GM18907 (cell line): ENCODE measurements at regions not wholly inside any gene's neighbourhood (a gene's known extent, or its start where the extent isn't known, plus 50 kb on each side); places are given as distances from the start of the nearest gene placed in this dataset.
A peak's percentile ranks its signal among the peaks of the same experiment; 100 is the strongest.

Experiments used
- ATAC-seq: cut with Tn5 transposase; IDR thresholded peaks from one replicate; pipeline ENCODE4 v1.9.1; 2021; ENCODE audit warnings: mild to moderate bottlenecking, moderate library complexity; ENCODE audit not compliant: unreplicated experiment

DNA sequence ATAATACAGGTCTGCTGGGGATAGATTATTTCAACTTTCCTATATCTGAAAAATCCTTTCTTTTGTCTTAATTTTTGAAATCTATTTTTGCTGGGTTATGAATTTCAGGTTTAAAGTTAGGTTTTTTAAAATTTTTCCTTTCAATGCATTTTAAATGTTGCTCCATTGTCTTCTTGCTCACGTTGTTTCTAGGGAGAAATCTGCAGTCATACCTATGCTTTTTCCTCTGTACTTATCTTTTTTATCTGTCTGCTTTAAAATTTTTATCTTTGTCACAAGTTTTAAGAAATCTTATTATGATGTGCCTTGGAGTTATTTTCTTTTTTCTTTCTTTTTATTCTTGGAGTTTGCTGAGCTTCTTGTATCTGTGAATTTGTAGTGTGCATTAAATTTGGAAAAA lies 412.0 kb upstream of the KIF2A start:
- ATAC-seq, result no peak

DNA sequence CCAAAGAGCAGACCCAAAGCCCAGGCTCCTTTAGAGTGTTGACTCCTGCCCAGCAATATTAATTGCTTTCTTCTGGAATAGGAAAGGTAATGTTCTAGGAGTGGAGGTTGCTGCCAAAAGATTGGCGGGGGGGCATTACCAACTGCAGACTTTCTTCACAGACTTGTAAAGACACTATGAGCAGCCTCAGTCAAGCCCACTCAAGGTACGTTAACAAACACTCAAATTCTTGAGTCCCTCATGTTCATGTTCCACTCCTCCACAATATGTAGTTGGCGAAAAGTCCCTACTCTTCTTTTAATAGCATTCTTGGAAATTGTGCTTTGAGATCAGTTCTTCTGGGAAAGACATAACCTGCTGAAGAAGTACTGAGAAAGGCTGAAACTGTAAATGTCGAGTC lies 409.2 kb upstream of the KIF2A start:
- no peak for ATAC-seq

DNA sequence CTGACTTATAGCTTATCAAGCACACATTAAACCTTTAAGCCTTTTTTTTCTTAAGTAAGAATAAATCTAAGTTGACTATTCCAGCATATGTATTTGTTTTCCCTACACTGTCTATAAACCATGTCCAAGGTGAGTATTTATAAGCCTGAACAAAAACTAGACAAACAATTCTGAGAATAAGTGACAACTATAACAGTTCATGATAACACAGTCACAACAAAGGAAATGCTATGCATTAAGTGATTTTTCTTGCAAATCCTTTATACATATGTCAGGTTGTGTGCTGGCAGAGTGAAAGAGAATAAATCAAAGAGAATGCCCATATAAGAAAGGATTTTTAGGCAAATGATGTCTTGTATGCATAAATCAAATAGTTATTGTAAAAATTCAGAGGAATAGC lies 408.8 kb upstream of the KIF2A start:
- no peak for ATAC-seq

DNA sequence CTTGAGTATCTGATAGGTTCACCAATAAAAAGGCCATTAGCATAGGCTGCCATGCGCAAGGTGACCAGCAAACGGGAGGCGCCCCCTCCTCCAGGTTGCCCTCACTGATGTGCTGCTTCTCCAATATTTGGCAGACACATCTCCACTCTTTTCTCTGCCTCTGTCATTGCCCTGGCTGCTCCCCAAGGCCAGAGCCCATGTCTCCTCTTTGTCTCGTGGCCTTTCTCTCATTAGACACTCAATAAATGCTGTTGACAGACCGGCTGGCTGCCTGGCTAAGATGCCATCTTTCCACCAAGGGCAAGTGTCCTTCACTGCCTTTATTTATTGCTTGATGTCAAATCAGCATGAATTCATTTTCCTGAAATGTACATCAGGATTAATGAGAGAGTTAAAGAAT lies 404.0 kb upstream of the KIF2A start:
- ATAC-seq, result no peak

DNA sequence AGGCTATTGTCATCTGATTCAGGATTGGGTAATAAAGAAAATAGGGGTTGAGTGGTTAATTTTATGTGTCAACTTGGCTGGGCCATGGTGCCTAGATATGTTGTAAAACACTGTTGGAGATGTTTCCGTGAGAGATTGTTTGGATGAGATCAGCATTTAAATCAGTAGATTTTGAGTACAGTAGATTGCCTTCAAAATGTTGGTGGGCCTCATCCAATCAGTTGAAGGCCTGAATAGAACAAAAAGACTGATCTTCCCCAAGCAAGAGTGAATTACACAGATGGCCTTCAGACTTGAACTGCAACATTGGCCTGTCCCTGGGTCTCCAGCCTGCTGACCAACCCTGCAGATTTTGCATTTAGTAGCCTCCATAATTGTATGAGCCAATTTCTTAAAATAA lies 401.3 kb upstream of the KIF2A start:
- ATAC-seq, result no peak

DNA sequence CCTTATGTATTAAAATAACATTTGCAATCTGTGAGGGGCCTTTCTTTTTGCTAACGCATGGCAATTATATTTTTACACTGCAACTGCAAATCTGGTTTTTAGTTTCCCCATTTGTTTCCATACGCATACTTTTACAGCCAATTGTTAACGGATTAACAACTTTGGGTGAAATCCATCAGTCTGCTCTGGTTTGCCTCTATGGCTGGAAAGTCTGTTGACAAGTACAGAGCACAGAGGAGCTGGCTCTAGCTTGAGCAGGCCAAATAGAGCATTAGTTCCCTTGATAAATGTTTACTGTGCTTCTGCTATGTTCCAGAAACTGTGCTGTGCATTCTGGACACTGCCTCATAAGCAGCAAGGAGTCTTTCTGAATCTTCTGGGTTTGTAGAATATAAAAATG lies 400.4 kb upstream of the KIF2A start:
- ATAC-seq, result no peak

DNA sequence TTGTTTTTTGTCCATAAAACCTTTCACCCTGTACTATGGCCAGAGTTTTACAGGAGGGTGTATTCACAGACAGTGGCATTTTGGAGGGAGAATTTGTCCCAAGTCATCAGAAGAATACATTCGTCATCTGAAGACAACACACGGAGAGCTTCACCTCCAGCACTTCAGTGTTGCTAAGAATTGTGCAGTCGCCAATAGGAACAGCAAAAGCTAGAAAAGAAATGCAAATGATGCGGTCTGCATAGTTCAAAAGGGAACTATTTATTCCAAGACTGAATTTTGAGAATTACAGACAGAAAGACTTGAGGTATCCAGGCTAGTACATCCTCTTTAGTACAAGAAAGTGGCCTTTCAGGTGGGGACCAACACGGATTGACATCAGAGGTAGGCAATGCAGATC lies 399.2 kb upstream of the KIF2A start:
- ATAC-seq, result no peak

DNA sequence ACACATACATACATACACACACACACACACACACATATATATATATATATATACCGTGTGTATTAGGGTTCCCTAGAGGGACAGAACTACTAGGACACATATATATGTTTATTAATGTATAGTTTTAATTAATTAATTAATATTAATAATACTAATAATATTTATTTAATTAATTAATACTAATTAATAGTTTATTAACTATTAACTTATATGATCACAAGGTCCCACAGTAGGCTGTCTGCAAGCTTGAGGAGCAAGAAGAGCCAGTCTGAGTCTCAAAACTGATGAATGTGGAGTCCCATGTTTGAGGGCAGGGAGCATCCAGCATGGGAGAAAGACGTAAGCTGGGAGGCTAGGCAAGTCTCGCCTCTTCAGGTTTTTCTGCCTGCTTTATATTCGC lies 398.0 kb upstream of the KIF2A start:
- no peak for ATAC-seq

DNA sequence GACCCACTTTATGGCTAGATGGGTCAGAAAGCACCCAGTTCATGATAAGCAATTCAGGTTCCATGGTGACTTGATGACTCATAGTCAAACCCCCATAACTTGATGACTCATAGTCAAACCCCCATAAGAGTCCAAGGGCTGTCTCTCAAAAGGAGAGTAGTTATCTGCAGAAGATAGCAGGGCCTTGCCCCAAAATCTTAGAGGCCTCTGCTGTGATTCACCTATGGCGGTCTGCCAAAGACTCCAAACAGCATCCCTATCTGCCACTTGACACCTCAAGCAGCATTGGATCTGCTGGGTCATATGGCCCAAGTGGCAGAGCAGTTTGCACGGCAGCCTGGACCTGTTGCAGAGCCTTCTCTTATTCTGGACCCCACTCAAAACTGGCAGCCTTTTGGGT lies 395.2 kb upstream of the KIF2A start:
- ATAC-seq, result no peak

DNA sequence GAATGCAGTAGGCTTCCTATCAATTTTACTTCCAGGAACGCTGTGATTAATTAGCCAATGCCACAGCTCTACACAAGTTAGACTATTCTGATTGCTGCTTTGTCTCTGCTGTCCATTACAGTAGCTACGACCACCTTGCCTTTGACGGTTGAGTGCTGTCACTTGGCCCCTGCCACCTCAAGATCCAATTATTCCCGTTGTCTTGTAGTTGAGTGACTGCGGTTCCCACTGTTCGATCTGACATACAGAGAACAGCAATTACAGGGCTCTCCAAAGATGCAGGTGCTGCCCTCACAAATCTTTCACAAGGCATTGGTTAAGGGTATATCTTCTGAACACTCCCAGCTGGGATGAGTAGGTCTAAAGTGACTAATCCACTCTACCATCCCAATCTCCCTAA lies 393.4 kb upstream of the KIF2A start:
- no peak for ATAC-seq

DNA sequence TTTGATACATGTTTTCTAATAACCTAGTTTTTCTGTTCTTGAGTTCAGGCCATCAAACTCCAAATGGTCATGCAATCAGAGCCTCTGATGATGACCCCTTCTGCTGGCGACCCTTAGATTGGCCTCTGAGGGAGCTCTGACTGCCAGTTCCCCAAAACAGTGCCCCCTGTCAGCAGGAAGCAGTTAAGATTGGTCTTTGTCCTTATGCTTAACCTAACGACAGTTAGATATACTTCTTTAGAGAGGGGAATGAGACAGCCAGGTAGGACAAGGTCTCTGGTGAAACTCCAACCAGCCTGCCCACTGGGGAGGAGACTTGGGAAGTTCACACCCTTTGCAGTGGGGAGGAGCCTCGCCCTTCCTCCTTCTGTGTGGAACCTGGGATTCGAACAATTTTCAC lies 390.4 kb upstream of the KIF2A start:
- ATAC-seq, result no peak

DNA sequence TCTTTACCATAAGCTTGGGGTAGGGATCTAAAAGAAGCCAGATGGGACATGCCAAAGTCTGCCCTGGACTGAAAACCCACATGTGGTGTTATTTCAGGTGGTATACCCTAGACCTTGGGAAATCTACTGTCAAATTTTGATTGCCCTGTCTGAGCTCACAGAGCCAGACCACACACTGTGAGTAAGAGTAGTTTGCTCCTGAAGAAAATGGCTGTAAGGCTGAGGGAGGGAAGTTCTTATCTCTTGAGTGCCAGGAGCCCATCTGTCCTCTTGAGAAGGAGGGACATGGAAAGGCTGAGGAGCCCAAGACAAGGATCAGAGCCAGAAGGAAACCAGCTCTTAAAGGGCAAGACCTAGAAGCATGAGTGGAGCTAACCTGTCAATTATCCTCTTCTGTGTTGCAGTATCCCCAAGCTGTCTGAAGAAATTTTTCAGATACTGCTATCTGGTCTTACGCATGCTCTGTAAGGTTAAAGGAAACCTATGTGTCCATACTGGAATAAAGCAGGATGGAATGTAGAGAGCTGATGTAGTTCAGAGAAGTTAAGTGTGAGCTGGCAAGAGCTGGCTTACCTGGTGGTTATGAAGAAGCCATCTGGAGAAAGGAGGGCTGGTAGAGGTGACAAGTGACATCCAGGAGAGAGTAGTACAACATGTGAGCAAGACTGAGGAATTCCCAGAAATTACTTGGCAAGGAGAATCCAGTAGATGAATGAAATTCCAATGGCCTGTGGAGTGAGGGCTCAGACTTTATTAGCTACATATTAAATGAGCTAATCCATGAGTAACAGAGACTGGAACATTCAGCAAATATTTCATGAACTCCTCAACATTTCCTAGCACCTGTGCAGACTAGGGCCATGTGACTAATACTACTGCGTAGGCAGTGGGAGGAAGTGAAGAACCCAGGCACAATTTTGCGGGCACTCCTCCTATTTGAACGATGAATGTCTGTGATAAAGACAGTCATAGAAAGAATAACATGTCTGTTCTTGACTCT lies 389.1 kb upstream of the KIF2A start:
- no peak for ATAC-seq

DNA sequence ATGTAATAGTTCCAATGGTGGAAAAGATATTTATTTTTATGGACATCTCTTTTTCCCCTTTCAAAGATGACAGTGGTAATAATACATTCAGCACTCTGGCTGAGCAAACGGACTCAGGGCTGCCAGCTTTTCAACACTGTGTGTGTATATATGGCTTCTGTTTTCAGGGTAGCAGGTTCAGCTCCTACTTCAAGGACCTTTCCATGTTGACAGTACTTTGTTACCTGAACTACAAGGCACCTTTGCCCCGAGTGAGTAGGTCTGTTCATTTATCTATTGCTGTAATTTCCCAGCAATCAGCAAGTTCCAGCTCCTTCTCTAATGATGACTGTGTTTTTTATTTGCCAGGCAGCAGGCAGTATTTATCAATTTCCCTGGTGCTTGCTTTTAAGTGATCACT lies 387.4 kb upstream of the KIF2A start:
- ATAC-seq, result no peak

DNA sequence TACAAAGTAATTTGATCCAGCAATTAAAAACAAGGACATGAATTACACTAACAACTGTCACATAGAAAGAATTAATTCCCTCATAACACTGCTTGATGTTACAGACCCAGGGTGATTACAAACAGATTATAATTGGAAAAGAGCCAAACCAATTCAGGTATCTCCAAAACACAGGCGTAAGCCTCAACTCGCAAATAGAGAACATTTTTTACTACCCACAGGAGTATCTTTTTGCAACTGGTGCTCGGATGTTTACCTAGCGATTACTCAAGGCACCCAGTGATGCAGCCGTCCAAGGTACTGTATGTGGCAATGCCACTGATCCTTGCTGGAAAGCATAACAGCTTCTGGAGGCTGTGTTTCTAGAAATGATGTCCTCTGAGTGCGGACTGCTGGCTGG lies 386.1 kb upstream of the KIF2A start:
- ATAC-seq, result no peak

DNA sequence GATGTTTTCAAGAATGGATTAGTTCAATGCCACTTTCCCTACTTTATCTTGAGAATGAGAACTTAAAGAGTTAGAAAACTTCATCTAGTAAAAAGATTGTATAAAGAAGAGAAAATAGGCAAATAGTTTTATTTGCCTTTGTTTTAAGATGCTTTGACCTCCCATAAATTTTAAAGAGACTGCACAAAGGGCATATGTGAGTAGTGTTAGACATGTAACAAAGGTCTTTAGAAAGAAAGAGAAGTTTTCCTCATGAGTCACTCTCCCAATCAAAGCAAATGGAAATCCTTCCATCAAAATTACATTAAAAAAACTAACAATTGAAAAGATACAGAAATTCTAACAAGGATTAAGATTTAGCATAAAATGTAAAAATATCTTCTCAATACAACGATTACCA lies 381.8 kb upstream of the KIF2A start:
- no peak for ATAC-seq

DNA sequence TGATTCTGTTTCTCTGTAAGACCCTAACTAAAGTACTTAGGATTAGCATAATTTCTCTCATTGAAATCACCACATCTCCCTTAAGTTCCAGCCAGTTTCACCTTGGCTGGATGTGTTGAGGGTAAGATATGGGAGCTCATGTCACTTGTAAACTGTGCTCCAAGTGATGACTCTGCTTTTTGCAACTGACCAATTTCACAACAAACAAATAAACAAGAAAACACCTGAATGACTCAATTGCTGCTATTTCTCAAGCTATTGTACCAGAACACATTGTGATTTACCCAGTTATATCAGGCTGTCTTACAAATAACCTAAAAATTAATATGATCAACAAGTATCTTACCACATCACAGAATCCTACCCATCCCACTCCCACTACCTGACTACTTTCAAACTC lies 379.1 kb upstream of the KIF2A start:
- no peak for ATAC-seq

DNA sequence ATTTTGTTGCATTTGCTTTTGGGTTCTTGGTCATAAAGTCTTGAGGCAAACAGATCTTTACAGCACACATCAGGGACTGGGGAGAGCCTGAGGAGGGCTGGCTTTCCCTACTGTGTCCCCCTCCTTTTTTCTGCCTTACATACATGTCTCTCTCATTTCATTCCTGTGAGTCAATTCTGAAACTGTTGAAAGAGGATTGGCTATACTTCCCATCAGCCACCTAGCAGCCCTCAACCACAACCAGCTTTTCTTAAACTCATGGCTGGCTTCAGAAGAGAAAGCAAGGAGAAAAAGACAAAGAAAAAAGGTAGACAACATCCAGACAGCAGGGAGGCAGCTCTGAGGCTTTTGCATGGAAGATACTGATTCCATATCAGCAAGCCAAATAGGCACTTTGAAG lies 374.8 kb upstream of the KIF2A start:
- ATAC-seq, result no peak

DNA sequence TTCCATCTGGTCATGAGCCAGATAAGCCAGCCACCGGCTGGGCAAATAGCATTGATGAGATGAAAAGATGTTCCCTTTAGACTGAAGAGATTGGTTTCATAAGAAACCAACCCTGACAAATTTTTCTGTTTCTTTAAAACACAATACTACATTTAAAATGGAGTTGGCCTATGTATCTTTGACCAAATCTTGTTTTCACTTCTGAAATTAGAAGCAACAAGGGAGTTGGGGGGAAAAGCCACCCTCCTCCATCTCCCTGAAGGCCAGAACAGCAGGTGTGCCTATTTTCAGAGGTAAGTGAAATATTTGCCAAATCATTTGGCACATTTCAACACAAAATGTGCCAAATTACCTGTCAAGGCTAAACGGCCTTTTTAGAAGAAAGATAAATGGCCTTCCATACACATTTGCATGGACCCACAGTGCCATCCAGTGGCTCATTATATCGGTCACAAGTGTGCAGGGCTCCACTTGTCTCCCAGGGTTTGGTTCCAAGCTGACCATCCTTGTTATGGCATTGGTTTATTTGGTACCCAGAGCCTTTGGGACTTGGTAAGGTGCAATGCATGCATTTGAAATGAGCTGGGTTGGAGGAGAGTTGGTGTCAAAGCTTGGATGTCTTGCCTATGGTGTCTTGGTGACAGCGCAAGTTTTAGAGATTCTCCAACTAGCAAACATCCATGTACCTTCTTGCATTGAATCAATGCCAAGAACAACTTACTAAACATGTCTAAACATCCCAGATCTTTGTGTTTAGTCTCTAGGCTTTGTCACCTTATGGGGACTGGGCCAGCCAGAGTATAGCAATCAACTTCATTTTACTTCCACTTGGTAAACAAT lies 372.0 kb upstream of the KIF2A start:
- ATAC-seq, result peak; percentile 64

DNA sequence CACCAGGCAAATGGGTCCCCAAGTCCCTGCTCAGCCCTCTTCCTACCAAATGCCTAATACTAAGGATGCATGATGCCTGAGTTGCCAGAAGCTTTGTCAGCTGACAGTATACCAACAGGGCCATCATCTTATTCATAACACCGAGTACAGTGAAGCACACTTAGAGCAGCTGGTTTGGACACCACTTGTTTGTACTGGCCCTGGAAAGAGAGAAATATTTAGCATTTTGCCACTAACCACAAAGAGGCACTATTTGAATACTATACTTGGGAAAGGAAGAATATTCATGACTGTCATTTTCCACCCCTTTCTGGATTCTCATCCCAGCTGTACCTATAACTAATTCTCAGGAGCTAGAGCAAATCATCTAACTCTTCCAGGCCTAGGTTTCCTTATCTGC lies 364.4 kb upstream of the KIF2A start:
- ATAC-seq, result no peak

DNA sequence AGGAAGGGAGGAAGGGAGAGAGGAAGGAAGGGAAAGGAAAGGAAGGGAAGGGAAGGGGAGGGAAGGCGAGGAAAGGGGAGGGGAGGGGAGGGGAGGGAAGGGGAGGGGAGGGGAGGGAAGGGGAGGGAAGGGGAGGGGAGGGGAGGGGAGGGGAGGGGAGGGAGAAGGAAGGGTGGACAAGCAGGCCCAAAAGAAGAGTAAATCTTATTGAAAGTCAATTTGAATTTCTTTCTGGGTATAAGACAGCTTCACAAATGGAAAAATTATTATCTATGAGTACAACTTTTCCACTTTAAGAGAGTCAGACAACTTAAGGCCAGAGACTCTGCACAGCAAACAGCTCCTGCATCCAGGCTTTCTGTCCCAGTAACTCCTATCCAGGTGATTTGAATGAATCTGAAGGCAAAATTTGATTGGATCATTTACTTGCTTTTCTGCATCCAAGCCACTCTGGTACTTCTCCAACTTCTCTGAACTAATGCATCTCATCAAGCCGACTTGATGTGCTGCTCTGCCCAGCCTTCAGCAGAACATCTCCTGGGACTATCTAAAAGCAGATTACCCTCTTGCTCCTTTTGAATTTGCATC lies 363.4 kb upstream of the KIF2A start:
- no peak for ATAC-seq

DNA sequence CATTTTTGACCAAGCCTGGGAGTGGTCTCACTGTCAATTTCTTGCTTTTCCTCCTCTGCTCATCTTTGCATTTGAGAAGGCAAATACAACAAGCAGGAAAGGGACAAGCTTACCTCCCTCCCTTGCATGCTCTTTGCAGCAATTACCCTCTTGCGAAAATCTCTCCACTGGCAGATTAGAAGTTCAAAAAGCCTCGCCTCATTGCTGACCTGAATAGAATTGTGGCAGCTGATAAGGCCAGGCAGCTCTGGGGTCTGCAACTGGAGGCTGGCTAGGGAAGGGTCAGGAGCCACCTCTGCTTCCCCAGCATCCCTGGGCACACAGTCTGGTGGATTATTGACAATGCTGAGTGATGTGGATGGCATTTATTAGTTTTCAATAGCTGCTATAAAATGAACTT lies 362.3 kb upstream of the KIF2A start:
- no peak for ATAC-seq

DNA sequence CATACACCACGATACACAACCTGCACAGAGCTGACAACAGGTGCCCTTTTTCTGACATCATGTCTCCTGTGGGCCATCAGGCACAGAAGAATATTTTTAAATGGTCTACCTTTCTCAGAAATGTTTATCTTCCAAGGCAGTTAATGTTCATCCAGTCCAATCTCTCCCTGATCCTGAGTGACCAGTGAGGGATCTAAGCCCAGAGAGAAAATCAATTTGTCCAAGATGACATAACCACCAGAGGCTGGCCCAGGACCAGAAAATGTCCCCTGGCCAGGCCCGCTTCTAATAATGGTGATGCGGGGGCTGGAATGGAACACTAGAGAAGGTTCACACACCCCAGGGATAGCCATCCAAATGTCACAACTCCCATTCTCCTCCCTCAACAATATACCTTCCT lies 357.9 kb upstream of the KIF2A start:
- ATAC-seq, result no peak
